ENCODE measurements at regions not wholly inside any gene's neighbourhood (a gene's known extent, or its start where the extent isn't known, plus 50 kb on each side); places are given as distances from the start of the nearest gene placed in this dataset.

DNA sequence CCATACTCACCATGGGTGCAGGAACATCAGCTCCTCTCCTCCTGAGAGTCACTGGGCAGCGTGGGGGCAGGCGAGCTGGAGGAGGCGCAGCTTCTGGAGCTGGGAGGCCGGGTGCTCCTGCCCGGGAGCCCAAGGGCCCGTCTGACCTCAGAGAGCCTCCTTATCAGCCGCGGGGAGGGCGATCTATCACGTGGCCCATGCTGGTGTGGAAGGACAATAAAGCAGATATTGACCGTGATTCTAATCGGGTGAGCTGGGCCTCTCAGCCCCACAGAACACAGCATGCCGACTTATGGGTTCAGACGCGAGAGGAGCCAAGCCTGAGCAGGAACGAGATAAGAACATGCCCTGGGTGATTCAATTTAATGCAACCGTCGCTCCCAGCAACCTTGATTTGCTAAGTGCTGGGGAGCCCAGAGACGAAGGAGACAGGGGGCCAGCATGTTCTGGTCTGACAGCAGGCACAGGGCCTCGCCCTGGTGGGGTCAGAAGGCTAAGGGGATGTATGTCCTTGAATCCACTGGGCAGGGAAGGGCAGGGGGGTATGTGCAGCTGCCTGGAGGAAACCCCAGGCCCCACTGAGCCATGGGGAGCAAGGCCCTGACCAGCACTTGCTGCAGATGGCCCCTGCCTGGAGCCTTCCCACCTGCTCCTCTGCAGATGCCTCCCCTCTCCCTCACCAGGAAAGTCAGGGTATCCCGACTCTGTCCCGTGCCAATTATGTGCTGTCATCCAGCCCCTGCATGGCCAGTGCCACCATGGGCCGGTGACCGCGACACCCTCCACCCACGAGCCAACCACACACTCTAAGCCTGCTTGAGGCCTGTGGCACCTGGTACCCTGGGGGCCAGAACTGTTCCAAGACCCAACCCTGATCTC is 95.3 kb upstream of the RET start:
- Histone ChIP-seq H4K91ac (ENCODE audit: low read depth, low read length) (no peak overlapping the region), H2BK12ac (ENCODE audit: low read length) (no peak overlapping the region), H2AK5ac (ENCODE audit: low read length) (no peak overlapping the region), H3K9ac (ENCODE audit: low read length) (no peak overlapping the region), H3K36me3 (ENCODE audit: control insufficient read depth in 1 of 2, insufficient read depth in 2 of 2, low read length in 2 of 2) (no peaks in the 10 kb centered on the region), H4K12ac (ENCODE audit: low read depth, low read length) (no peak overlapping the region), H3K79me1 (ENCODE audit: low read length) (no peaks in the 10 kb centered on the region), H3K79me2 (ENCODE audit: control insufficient read depth, insufficient read depth, low read length, poor library complexity) (no peaks in the 10 kb centered on the region), H3K4me1 (ENCODE audit: control insufficient read depth in 1 of 2, insufficient read depth in 2 of 2, low read length in 2 of 2) (no peaks in the 10 kb centered on the region), H2BK120ac (ENCODE audit: insufficient read depth, low read length, poor library complexity) (no peak overlapping the region), H3K14ac (ENCODE audit: low read length) (no peak overlapping the region), H3K4ac (ENCODE audit: low read depth, low read length) (no peak overlapping the region), H3K4me3 (ENCODE audit: low read depth, low read length) (no peak overlapping the region), H4K8ac (ENCODE audit: low read depth, low read length) (no peak overlapping the region), H3K18ac (ENCODE audit: low read length) (no peak overlapping the region), H3K9me3 (ENCODE audit: insufficient read depth, low read depth, low read length) (peaks cover 3% of the 10 kb centered on the region), H3K23ac (ENCODE audit: low read length) (no peak overlapping the region), H2AFZ (ENCODE audit: insufficient read depth, low read length, poor library complexity) (no peak overlapping the region), H3K4me2 (ENCODE audit: low read length) (no peak overlapping the region), H3K27me3 (ENCODE audit: insufficient read depth, low read length) (no peaks in the 10 kb centered on the region), H2BK5ac (ENCODE audit: low read depth, low read length, poor library complexity) (no peak overlapping the region), H3K27ac (ENCODE audit: low read depth, low read length) (no peak overlapping the region)
- WGBS (ENCODE audit: extremely low coverage, insufficient coverage, insufficient read length) = no CpG with 5 or more reads among the region's 26 CpGs
- DNase-seq = no peak

DNA sequence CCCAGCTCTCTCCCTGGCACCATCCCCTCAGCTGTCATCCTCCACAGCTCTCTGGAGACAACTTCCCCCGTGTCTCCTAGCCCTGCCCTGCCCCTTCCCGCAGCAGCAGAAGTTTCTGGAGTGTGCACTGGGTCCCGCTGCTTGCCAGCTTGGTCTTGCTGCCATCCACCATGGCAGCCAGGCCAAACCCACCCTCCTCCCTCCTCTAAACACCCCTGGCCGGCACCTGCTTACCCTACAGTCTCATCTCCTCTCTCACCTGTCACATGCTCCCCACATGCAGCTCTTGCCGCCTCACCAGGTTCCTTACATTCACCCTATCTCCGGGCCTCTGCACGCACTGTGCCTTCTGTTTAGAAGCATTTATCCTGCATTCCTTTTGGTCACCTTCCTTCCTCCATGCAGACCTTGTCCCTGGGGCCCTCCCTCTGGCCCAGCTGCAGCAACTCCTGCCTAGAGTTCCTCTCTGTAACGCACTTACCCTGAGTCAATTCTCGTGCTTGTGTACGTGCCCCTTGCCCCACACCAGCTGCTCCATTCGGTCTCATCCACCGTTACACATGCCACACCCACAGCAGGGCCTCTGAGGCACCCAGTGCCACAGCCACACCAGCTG is 93.9 kb upstream of the RET start:
- Histone ChIP-seq H4K8ac (ENCODE audit: low read depth, low read length) (no peak overlapping the region), H3K79me1 (ENCODE audit: low read length) (no peaks in the 10 kb centered on the region), H2BK120ac (ENCODE audit: insufficient read depth, low read length, poor library complexity) (no peak overlapping the region), H3K9me3 (ENCODE audit: insufficient read depth, low read depth, low read length) (peaks cover 3% of the 10 kb centered on the region), H3K27ac (ENCODE audit: low read depth, low read length) (no peak overlapping the region), H2AK5ac (ENCODE audit: low read length) (no peak overlapping the region), H3K4ac (ENCODE audit: low read depth, low read length) (no peak overlapping the region), H3K27me3 (ENCODE audit: insufficient read depth, low read length) (no peaks in the 10 kb centered on the region), H3K79me2 (ENCODE audit: control insufficient read depth, insufficient read depth, low read length, poor library complexity) (no peaks in the 10 kb centered on the region), H4K91ac (ENCODE audit: low read depth, low read length) (no peak overlapping the region), H4K12ac (ENCODE audit: low read depth, low read length) (no peak overlapping the region), H3K4me1 (ENCODE audit: control insufficient read depth in 1 of 2, insufficient read depth in 2 of 2, low read length in 2 of 2) (no peaks in the 10 kb centered on the region), H3K36me3 (ENCODE audit: control insufficient read depth in 1 of 2, insufficient read depth in 2 of 2, low read length in 2 of 2) (no peaks in the 10 kb centered on the region), H2AFZ (ENCODE audit: insufficient read depth, low read length, poor library complexity) (no peak overlapping the region), H3K23ac (ENCODE audit: low read length) (no peak overlapping the region), H3K4me3 (ENCODE audit: low read depth, low read length) (peak overlapping the region; percentile 23), H2BK12ac (ENCODE audit: low read length) (no peak overlapping the region), H3K18ac (ENCODE audit: low read length) (no peak overlapping the region), H3K9ac (ENCODE audit: low read length) (no peak overlapping the region), H3K4me2 (ENCODE audit: low read length) (no peak overlapping the region), H3K14ac (ENCODE audit: low read length) (no peak overlapping the region), H2BK5ac (ENCODE audit: low read depth, low read length, poor library complexity) (no peak overlapping the region)
- WGBS (ENCODE audit: extremely low coverage, insufficient coverage, insufficient read length) = no CpG with 5 or more reads among the region's 12 CpGs
- no peak for DNase-seq

DNA sequence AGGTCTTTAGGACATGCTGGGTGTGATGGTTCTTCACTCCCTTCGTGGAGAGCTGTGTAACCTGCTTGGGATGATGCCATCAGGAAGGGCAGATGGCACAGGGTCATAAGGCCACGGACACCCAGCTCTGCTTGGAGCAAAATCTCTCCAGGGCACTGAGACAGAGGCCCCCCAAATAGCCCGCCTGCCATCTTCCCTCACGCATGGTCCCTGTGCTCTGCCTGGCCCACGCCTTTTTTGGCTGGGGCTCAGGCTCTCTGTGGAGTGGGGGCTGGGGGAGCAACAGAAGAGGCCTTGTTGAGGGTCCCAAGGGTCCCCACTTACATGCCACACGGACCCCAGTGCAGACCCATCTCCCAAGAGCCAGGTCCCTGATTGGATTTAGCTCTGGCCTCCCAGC is 93.3 kb upstream of the RET start:
- Histone ChIP-seq H3K27ac (ENCODE audit: low read depth, low read length) (no peak overlapping the region), H3K79me2 (ENCODE audit: control insufficient read depth, insufficient read depth, low read length, poor library complexity) (no peaks in the 10 kb centered on the region), H3K18ac (ENCODE audit: low read length) (no peak overlapping the region), H3K27me3 (ENCODE audit: insufficient read depth, low read length) (no peaks in the 10 kb centered on the region), H2BK5ac (ENCODE audit: low read depth, low read length, poor library complexity) (no peak overlapping the region), H4K12ac (ENCODE audit: low read depth, low read length) (no peak overlapping the region), H4K91ac (ENCODE audit: low read depth, low read length) (no peak overlapping the region), H3K4me2 (ENCODE audit: low read length) (no peak overlapping the region), H3K9ac (ENCODE audit: low read length) (no peak overlapping the region), H4K8ac (ENCODE audit: low read depth, low read length) (no peak overlapping the region), H3K9me3 (ENCODE audit: insufficient read depth, low read depth, low read length) (peaks cover 3% of the 10 kb centered on the region), H3K36me3 (ENCODE audit: control insufficient read depth in 1 of 2, insufficient read depth in 2 of 2, low read length in 2 of 2) (no peaks in the 10 kb centered on the region), H3K4ac (ENCODE audit: low read depth, low read length) (no peak overlapping the region), H2BK120ac (ENCODE audit: insufficient read depth, low read length, poor library complexity) (no peak overlapping the region), H3K23ac (ENCODE audit: low read length) (no peak overlapping the region), H3K79me1 (ENCODE audit: low read length) (no peaks in the 10 kb centered on the region), H2AFZ (ENCODE audit: insufficient read depth, low read length, poor library complexity) (no peak overlapping the region), H3K4me3 (ENCODE audit: low read depth, low read length) (no peak overlapping the region), H2AK5ac (ENCODE audit: low read length) (no peak overlapping the region), H3K4me1 (ENCODE audit: control insufficient read depth in 1 of 2, insufficient read depth in 2 of 2, low read length in 2 of 2) (no peaks in the 10 kb centered on the region), H2BK12ac (ENCODE audit: low read length) (no peak overlapping the region), H3K14ac (ENCODE audit: low read length) (no peak overlapping the region)
- no CpG with 5 or more reads among the region's 6 CpGs for WGBS (ENCODE audit: extremely low coverage, insufficient coverage, insufficient read length)
- DNase-seq = no peak

DNA sequence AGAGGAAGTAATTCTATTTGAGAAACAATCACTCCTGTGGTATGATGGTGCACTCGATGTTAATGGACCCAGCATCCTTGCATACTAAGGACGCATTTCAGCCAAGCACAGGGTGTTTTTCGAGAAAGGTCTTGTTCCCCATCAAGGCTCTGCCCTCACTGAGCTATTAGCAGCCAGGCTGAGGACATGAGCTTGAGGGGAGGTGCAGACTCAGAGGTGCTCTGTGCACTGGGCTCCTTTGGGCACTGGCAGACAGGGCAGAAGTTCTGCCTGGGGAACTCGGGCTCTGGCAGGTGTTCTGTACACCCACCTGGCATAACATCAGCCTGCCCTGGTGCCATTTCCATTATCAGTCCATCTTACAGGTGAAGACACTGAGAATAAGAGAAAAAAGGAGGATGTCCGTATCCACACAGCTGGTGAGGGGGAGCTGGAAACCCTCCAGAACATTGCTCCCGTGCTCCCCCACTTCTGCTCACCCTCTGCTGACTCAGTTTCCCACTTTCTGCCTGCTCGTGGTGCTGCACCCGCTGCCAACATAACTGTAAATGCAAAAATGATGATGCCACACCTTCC is 92.7 kb upstream of the RET start:
- no peak overlapping the region for H2BK120ac ChIP-seq (ENCODE audit: insufficient read depth, low read length, poor library complexity)
- no peak overlapping the region for H2BK12ac ChIP-seq (ENCODE audit: low read length)
- no peak for DNase-seq
- WGBS (ENCODE audit: extremely low coverage, insufficient coverage, insufficient read length) = no CpG with 5 or more reads among the region's 8 CpGs
- no peak overlapping the region for H3K4me3 ChIP-seq (ENCODE audit: low read depth, low read length)
- H3K9me3 ChIP-seq (ENCODE audit: insufficient read depth, low read depth, low read length) = peaks cover 6% of the 10 kb centered on the region
- no peak overlapping the region for H2AFZ ChIP-seq (ENCODE audit: insufficient read depth, low read length, poor library complexity)
- no peaks in the 10 kb centered on the region for H3K27me3 ChIP-seq (ENCODE audit: insufficient read depth, low read length)
- H4K12ac ChIP-seq (ENCODE audit: low read depth, low read length) = no peak overlapping the region
- H3K14ac ChIP-seq (ENCODE audit: low read length) = no peak overlapping the region
- no peaks in the 10 kb centered on the region for H3K4me1 ChIP-seq (ENCODE audit: control insufficient read depth in 1 of 2, insufficient read depth in 2 of 2, low read length in 2 of 2)
- H3K23ac ChIP-seq (ENCODE audit: low read length) = no peak overlapping the region
- H3K18ac ChIP-seq (ENCODE audit: low read length) = no peak overlapping the region
- H4K8ac ChIP-seq (ENCODE audit: low read depth, low read length) = no peak overlapping the region
- no peak overlapping the region for H3K9ac ChIP-seq (ENCODE audit: low read length)
- H2AK5ac ChIP-seq (ENCODE audit: low read length) = no peak overlapping the region
- no peaks in the 10 kb centered on the region for H3K36me3 ChIP-seq (ENCODE audit: control insufficient read depth in 1 of 2, insufficient read depth in 2 of 2, low read length in 2 of 2)
- no peak overlapping the region for H4K91ac ChIP-seq (ENCODE audit: low read depth, low read length)
- H3K79me1 ChIP-seq (ENCODE audit: low read length) = no peaks in the 10 kb centered on the region
- H3K4ac ChIP-seq (ENCODE audit: low read depth, low read length) = no peak overlapping the region
- no peaks in the 10 kb centered on the region for H3K79me2 ChIP-seq (ENCODE audit: control insufficient read depth, insufficient read depth, low read length, poor library complexity)
- H3K4me2 ChIP-seq (ENCODE audit: low read length) = no peak overlapping the region
- no peak overlapping the region for H2BK5ac ChIP-seq (ENCODE audit: low read depth, low read length, poor library complexity)
- no peak overlapping the region for H3K27ac ChIP-seq (ENCODE audit: low read depth, low read length)

Data from trophoblast cell (in vitro differentiated cells and primary cell).